HG03439 (cell line): ENCODE measurements at regions not wholly inside any gene's neighbourhood (a gene's known extent, or its start where the extent isn't known, plus 50 kb on each side); places are given as distances from the start of the nearest gene placed in this dataset.

Experiments used
- ATAC-seq: cut with Tn5 transposase; IDR thresholded peaks from one replicate; pipeline ENCODE4 v1.9.1; 2021; ENCODE audit warnings: mild to moderate bottlenecking, moderate library complexity; ENCODE audit not compliant: unreplicated experiment

DNA sequence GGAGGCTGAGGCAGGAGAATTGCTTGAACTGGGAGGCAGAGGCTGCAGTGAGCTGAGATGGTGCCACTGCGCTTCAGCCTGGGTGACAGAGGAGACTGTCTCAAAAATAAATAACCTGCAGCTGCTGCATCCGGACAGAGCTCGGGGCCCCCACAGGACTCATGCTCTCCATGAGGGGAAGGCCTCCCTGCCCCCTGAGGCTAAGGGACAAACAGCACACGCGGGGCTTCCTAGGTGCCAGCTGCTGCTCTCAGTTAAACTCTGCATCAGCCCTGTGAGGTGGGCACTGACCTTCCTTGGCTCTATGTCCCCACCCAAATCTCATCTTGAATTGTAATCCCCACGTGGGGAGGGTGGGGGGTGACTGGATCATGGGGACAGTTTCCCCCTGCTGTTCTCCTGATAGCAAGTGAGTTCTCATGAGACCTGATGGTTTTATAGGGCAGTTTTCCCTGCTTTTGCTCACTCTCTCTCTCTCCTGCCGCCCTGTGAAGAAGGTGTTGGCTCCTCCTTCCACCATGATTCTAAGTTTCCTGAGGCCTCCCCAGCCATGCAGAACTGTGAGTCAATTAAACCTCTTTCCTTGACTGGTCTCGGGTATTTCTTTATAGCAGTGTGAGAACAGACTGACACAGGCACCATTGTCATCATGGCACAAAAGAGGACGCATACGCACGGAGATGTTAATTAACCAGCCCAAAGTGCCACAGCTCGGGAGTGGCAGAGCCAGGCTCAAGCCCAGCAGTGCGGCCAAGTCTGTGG lies 49.9 kb upstream of the TAF1B start:
- no peak for ATAC-seq
